Upper lobe of left lung (tissue), 4 donors: ENCODE measurements at regions not wholly inside any gene's neighbourhood (a gene's known extent, or its start where the extent isn't known, plus 50 kb on each side); places are given as distances from the start of the nearest gene placed in this dataset.

ENCODE experiments used
- CTCF ChIP-seq, 6 experiments: fragments of 450-650 bp in 4 of 6; fragments of 200-600 bp in 2 of 6; sonication (generic) in 2 of 6; IDR thresholded peaks; one replicate each; pipeline ENCODE4 v1.5.1; 2016 to 2019; ENCODE audit warnings: antibody characterized with exemption in 6 of 6
- EP300 ChIP-seq, 4 donors: sonication (generic); formaldehyde crosslinking; IDR thresholded peaks; one replicate each; pipeline ENCODE4 v1.5.1; 2017; ENCODE audit warnings: antibody characterized with exemption in 4 of 4, control low read depth in 2 of 4
- POLR2A ChIP-seq, 4 donors: fragments of 450-650 bp; IDR thresholded peaks; one replicate each; pipeline ENCODE4 v1.5.1; 2016 to 2017; ENCODE audit warnings: antibody characterized with exemption in 4 of 4, mild to moderate bottlenecking in 2 of 4

DNA sequence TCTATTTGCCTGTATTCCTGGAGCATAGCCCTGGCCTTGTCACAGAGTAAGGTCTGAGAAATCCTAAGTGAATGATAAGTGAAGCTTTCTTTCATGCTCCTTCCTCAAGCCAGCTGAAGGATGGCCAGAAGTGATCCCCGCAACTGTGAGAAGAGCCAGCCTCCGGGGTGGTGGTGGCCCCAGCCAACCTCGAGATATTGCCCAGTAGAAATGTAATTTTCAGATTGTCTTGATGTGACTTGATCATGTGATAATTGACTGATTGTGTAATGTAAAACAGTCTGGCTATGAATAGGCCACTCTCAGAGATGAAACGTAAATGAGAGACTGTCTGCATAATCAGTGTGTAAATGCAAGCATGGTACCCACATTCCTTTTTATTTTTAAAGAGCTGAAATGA is 242.4 kb upstream of the CAMK1G start:
- no peak for TF ChIP-seq CTCF (IDR thresholded peaks at IDR 0.05)
- no peak for TF ChIP-seq EP300 (IDR thresholded peaks at IDR 0.05)
- no peak for TF ChIP-seq POLR2A (IDR thresholded peaks at IDR 0.05)
